ENCODE measurements at regions not wholly inside any gene's neighbourhood (a gene's known extent, or its start where the extent isn't known, plus 50 kb on each side); places are given as distances from the start of the nearest gene placed in this dataset.

DNA sequence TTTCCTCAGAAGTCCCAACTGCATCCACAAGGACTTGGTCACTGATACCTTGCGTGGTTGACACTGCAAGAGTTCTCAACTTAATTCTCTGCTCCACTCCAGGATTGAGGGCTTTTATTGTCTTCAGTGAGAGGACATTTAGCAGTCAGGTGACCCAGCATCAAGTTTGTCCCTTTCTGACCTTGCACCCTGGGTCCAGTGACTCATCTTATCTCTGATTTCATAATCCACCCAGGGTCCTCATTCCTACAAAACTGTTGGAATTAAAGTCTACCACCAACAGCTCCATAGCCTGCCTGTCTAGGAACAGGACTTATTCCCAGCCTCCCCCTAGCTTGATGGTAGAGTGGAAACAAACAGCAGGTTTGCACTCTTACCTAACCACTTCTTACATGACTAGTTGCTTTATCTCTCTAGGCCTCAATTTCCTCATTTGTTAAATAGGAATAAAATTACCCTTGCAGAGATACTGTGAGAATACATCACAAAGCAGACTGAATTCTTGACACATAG lies 151.3 kb upstream of the LPP start:
- TF ChIP-seq, protein P1, sequence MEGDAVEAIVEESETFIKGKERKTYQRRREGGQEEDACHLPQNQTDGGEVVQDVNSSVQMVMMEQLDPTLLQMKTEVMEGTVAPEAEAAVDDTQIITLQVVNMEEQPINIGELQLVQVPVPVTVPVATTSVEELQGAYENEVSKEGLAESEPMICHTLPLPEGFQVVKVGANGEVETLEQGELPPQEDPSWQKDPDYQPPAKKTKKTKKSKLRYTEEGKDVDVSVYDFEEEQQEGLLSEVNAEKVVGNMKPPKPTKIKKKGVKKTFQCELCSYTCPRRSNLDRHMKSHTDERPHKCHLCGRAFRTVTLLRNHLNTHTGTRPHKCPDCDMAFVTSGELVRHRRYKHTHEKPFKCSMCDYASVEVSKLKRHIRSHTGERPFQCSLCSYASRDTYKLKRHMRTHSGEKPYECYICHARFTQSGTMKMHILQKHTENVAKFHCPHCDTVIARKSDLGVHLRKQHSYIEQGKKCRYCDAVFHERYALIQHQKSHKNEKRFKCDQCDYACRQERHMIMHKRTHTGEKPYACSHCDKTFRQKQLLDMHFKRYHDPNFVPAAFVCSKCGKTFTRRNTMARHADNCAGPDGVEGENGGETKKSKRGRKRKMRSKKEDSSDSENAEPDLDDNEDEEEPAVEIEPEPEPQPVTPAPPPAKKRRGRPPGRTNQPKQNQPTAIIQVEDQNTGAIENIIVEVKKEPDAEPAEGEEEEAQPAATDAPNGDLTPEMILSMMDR (IDR thresholded peaks at IDR 0.05), result no peak
- TF ChIP-seq NFIC (IDR thresholded peaks at IDR 0.05; ENCODE audit: borderline replicate concordance) (no peak), RXRA (IDR thresholded peaks at IDR 0.05; ENCODE audit: borderline replicate concordance, low read depth) (no peak), CHD2 (IDR thresholded peaks at IDR 0.05; ENCODE audit: low read length, partially characterized antibody) (no peak), RFX5 (IDR thresholded peaks at IDR 0.05; ENCODE audit: low read length) (no peak), FOSL2 (IDR thresholded peaks at IDR 0.05; ENCODE audit: borderline replicate concordance, low read depth) (no peak), FOXM1 (IDR thresholded peaks at IDR 0.05; ENCODE audit: low read depth) (no peak)

Data from SK-N-SH (cell line).